Endothelial cell of umbilical vein (primary cell): ENCODE measurements at regions not wholly inside any gene's neighbourhood (a gene's known extent, or its start where the extent isn't known, plus 50 kb on each side); places are given as distances from the start of the nearest gene placed in this dataset.

Source experiments
- BruUV-seq: library from RNA; stranded (reverse); fragments of 400-500 nt; replicated peaks from 2 replicates; lab custom pipeline; 2021; lab: Mats Ljungman, UMichigan
- CTCF ChIA-PET: fragments of 300-600, 350-600 bp; sonication (Branson Sonifier 250); formaldehyde crosslinking; loops from one replicate; lab custom pipeline; 2021; ENCODE audit warnings: antibody characterized with exemption, inconsistent platforms; lab: Charles Lee
- POLR2A ChIA-PET: fragments of 300-600, 350-600 bp; sonication (Branson Sonifier 250); formaldehyde crosslinking; loops from one replicate; lab custom pipeline; 2021; ENCODE audit warnings: antibody characterized with exemption, inconsistent platforms; lab: Charles Lee
- DNase-seq: peaks from one replicate; pipeline ENCODE4 v3.0.0-alpha.2; 2011; ENCODE audit warnings: low read depth, low spot score
- FAIRE-seq: peaks from 2 replicates; lab custom pipeline; 2011; peaks lifted over from hg19 to GRCh38; lab: Jason Lieb, UNC
- H2AFZ ChIP-seq: 2 replicates; pipeline ENCODE4 v1.6.0; 2012; ENCODE audit warnings: low read depth, low read length, control low read depth, inconsistent platforms
- H3K27ac ChIP-seq: 2 replicates; pipeline ENCODE4 v1.5.1; 2011; ENCODE audit warnings: low read depth, mild to moderate bottlenecking, control low read depth, low read length, moderate library complexity; ENCODE audit not compliant: insufficient read depth
- H3K27me3 ChIP-seq, 2 experiments: 2 replicates each; pipeline versions ENCODE4 v1.6.0 to v1.6.1; 2011; ENCODE audit warnings: low read length in 2 of 2, mixed read lengths in 1 of 2; ENCODE audit not compliant: control insufficient read depth in 2 of 2, insufficient read depth in 2 of 2
- H3K36me3 ChIP-seq, 2 experiments: 2 replicates in 1 of 2; 3 replicates in 1 of 2; pipeline ENCODE4 v1.5.1; 2011; ENCODE audit warnings: low read length in 2 of 2, mild to moderate bottlenecking in 1 of 2, moderate library complexity in 1 of 2; ENCODE audit not compliant: control insufficient read depth in 2 of 2, insufficient read depth in 2 of 2; ENCODE audit errors: extremely low read depth in 1 of 2
- H3K4me1 ChIP-seq: 3 replicates; pipeline ENCODE4 v1.5.1; 2011; ENCODE audit warnings: mild to moderate bottlenecking, low read length; ENCODE audit not compliant: control insufficient read depth, insufficient read depth; ENCODE audit errors: extremely low read depth
- H3K4me2 ChIP-seq: 2 replicates; pipeline ENCODE4 v1.6.1; 2011; ENCODE audit warnings: low read length, control low read depth, mixed read lengths; ENCODE audit not compliant: insufficient read depth
- H3K4me3 ChIP-seq, 3 experiments: fragments of 200-600 bp in 1 of 3; sonication (generic), shearing (Covaris generic) in 1 of 3; replicated peaks in 1 of 3; 2 replicates each; pipeline ENCODE4 v1.5.1; 2011 to 2016; ENCODE audit warnings: control low read depth in 3 of 3, low read length in 3 of 3, mild to moderate bottlenecking in 2 of 3, inconsistent platforms in 1 of 3, low read depth in 1 of 3, moderate library complexity in 1 of 3; ENCODE audit not compliant: insufficient read depth in 1 of 3
- H3K79me2 ChIP-seq: 2 replicates; pipeline ENCODE4 v1.6.0; 2012; ENCODE audit warnings: low read length, inconsistent platforms; ENCODE audit not compliant: control insufficient read depth, insufficient read depth
- H3K9ac ChIP-seq: replicated peaks from 2 replicates; pipeline ENCODE3; 2011; ENCODE audit warnings: low read length, control low read depth; ENCODE audit not compliant: insufficient read depth; ENCODE audit errors: extremely low read depth
- H3K9me1 ChIP-seq: replicated peaks from 3 replicates; pipeline ENCODE4 v1.6.0; 2011; ENCODE audit warnings: mild to moderate bottlenecking, low read length; ENCODE audit not compliant: control insufficient read depth, insufficient read depth; ENCODE audit errors: extremely low read depth
- H3K9me3 ChIP-seq: replicated peaks from 2 replicates; pipeline ENCODE4 v1.5.1; 2012; ENCODE audit warnings: low read length, inconsistent platforms; ENCODE audit not compliant: control insufficient read depth, insufficient read depth
- H4K20me1 ChIP-seq: replicated peaks from 2 replicates; pipeline ENCODE3; 2011; ENCODE audit warnings: mild to moderate bottlenecking, low read length; ENCODE audit not compliant: control insufficient read depth, insufficient read depth; ENCODE audit errors: extremely low read depth
- CTCF ChIP-seq, 2 donors: IDR thresholded peaks; 1 replicate in 1 of 2; 2 replicates in 1 of 2; pipeline ENCODE4 v1.5.1; 2011; ENCODE audit warnings: low read length in 2 of 2, mild to moderate bottlenecking in 2 of 2, moderate library complexity in 2 of 2, control low read depth in 1 of 2, inconsistent platforms in 1 of 2, low read depth in 1 of 2; ENCODE audit not compliant: insufficient read depth in 1 of 2; ENCODE audit errors: extremely low read depth in 1 of 2
- EZH2 ChIP-seq: IDR thresholded peaks from 2 replicates; pipeline ENCODE4 v1.6.1; 2012; ENCODE audit warnings: borderline replicate concordance, low read depth, mild to moderate bottlenecking, moderate library complexity, low read length, inconsistent platforms; ENCODE audit not compliant: severe bottlenecking
- FOS ChIP-seq: IDR thresholded peaks from 2 replicates; pipeline ENCODE4 v1.6.1; 2011; ENCODE audit warnings: mild to moderate bottlenecking, low read length, moderate library complexity, borderline replicate concordance; ENCODE audit not compliant: insufficient read depth
- GATA2 ChIP-seq: IDR thresholded peaks from 2 replicates; pipeline ENCODE4 v1.7.0; 2011; ENCODE audit warnings: low read depth, mild to moderate bottlenecking, moderate library complexity, mixed read lengths, low read length; ENCODE audit not compliant: insufficient read length, insufficient read depth
- JUN ChIP-seq: IDR thresholded peaks from 2 replicates; pipeline ENCODE4 v1.6.1; 2011; ENCODE audit warnings: borderline replicate concordance, low read depth; ENCODE audit not compliant: insufficient read length, insufficient read depth
- MYC ChIP-seq: IDR thresholded peaks from one replicate; pipeline ENCODE4 v1.6.1; 2011; ENCODE audit warnings: mild to moderate bottlenecking, low read depth, low read length
- POLR2A ChIP-seq: IDR thresholded peaks from 2 replicates; pipeline ENCODE4 v1.6.1; 2012; ENCODE audit warnings: low read depth, mild to moderate bottlenecking, control low read depth, low read length
- POLR2AphosphoS5 ChIP-seq: IDR thresholded peaks from 2 replicates; pipeline ENCODE4 v1.6.1; 2012; ENCODE audit warnings: low read depth, mild to moderate bottlenecking, control low read depth, low read length, moderate library complexity; ENCODE audit not compliant: insufficient read depth
- dilution Hi-C: fragments of 300-500 bp; cut with MboI; formaldehyde crosslinking; loops from one replicate; pipeline ENCODE4 v1.15.0; 2019; ENCODE audit warnings: low sequenced_read_pairs; ENCODE audit not compliant: extremely low pct_ligation_motif_present
- intact Hi-C: fragments of 100-400 bp; cut with micrococcal nuclease; formaldehyde crosslinking; loops from one replicate; pipeline ENCODE4 v1.10.0; 2022
- TF ChIP-seq, protein P1 (sequence below): IDR thresholded peaks from 2 replicates; pipeline ENCODE4 v1.6.1; 2011; ENCODE audit not compliant: insufficient read depth, insufficient read length

GRCh38 chr2:242056026-242056425 is 186.5 kb downstream of the RTP5 start:
- H3K9me3 ChIP-seq = no peaks in the 10 kb centered on the region
- H3K4me1 ChIP-seq = no peaks in the 10 kb centered on the region
- H3K4me2 ChIP-seq = no peak overlapping the region
- H4K20me1 ChIP-seq = no peaks in the 10 kb centered on the region
- ChIA-PET CTCF (no interaction called here), POLR2A (no interaction called here)
- H3K79me2 ChIP-seq = no peaks in the 10 kb centered on the region
- intact Hi-C loops = no loop called here
- no TSS peak for BruUV-seq
- H3K27me3 ChIP-seq = peaks cover 2 to 8% of the 10 kb centered on the region in 2 experiments
- no peak overlapping the region for H3K9ac ChIP-seq
- H3K27ac ChIP-seq = no peak overlapping the region
- no peak for FAIRE-seq
- H3K4me3 ChIP-seq = no peak overlapping the region
- no peak for DNase-seq
- dilution Hi-C loops = no loop called here
- H2AFZ ChIP-seq = no peak overlapping the region
- H3K9me1 ChIP-seq = no peaks in the 10 kb centered on the region
- no peak for TF ChIP-seq GATA2
- TF ChIP-seq MYC = no peak
- TF ChIP-seq FOS = no peak
- TF ChIP-seq, protein P1, sequence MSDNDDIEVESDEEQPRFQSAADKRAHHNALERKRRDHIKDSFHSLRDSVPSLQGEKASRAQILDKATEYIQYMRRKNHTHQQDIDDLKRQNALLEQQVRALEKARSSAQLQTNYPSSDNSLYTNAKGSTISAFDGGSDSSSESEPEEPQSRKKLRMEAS = no peak
- H3K36me3 ChIP-seq = no peaks in the 10 kb centered on the region

DNA sequence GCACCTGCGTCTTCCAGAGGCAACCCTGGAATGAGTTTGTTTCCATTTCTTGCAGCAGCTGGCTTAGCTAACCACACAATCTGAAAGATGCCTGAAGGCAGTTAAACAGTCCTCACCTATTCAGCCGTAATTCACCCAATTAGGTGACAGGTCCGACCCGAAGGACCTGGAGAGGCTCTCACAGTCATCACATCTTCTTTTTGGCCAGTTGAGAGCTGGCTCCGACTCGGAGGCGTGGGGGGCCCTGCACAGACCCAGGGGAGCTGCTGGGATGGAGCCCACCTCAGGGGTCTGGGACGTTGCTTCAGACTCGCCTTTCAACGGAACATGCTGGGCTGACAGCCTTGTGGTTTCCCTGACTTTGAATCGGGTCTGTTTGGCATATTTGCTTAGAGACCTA is 187.3 kb downstream of the RTP5 start:
- Histone ChIP-seq H3K9ac (no peak overlapping the region), H3K36me3 (no peaks in the 10 kb centered on the region), H3K4me3 (no peak overlapping the region), H3K27me3 (peaks cover 2 to 3% of the 10 kb centered on the region in 2 experiments), H3K9me3 (no peaks in the 10 kb centered on the region), H3K27ac (no peak overlapping the region), H3K4me2 (no peak overlapping the region), H3K79me2 (no peaks in the 10 kb centered on the region), H2AFZ (no peak overlapping the region), H3K9me1 (no peaks in the 10 kb centered on the region), H4K20me1 (no peaks in the 10 kb centered on the region), H3K4me1 (no peaks in the 10 kb centered on the region)
- no TSS peak for BruUV-seq
- DNase-seq = no peak
- POLR2A ChIA-PET = no interaction called here
- no peak for TF ChIP-seq GATA2
- no peak for TF ChIP-seq FOS
- TF ChIP-seq JUN = no peak
- TF ChIP-seq POLR2A = no peak
- no peak for TF ChIP-seq EZH2
- no peak for TF ChIP-seq POLR2AphosphoS5
- no peak for TF ChIP-seq MYC
- TF ChIP-seq, protein P1 = no peak
- no peak for TF ChIP-seq CTCF (IDR thresholded peaks at IDR 0.05; ENCODE audit: extremely low read depth in 1 of 2, insufficient read depth in 1 of 2, low read depth in 1 of 2, low read length in 2 of 2)
- intact Hi-C loops = no loop called here
- no peak for FAIRE-seq
- dilution Hi-C loops = no loop called here
- CTCF ChIA-PET = no interaction called here
